ENCODE measurements at regions not wholly inside any gene's neighbourhood (a gene's known extent, or its start where the extent isn't known, plus 50 kb on each side); places are given as distances from the start of the nearest gene placed in this dataset.

- no peak overlapping the region for H3K4me3 ChIP-seq
- WGBS, 4 donors = 81 to 84% (median 82%) methylated on average over 4 of the region's 4 CpGs
- no peak for DNase-seq
- intact Hi-C loops (cut with DNase I) = no loop called here
- H3K9me3 ChIP-seq (replicated peaks in 1 of 3) = no peaks in the 10 kb centered on the region
- no peak for TF ChIP-seq CTCF (IDR thresholded peaks at IDR 0.05)
- H3K36me3 ChIP-seq (replicated peaks in 1 of 2) = no peaks in the 10 kb centered on the region
- no peak overlapping the region for H3K27ac ChIP-seq
- H3K27me3 ChIP-seq = no peaks in the 10 kb centered on the region
- no peaks in the 10 kb centered on the region for H3K4me1 ChIP-seq (replicated peaks in 1 of 2)
Observed at GRCh38 chr3:81388191-81388590, 373.3 kb downstream of the GBE1 start.

GRCh38 chr3:81382470-81382869 is 379.0 kb downstream of the GBE1 start:
- WGBS, 4 donors = 83 to 98% (median 90%) methylated on average over 1 of the region's 1 CpG
- H3K4me3 ChIP-seq = no peak overlapping the region

GRCh38 chr3:81380234-81380633 is 381.2 kb downstream of the GBE1 start:
- no peak for DNase-seq
- TF ChIP-seq CTCF (IDR thresholded peaks at IDR 0.05) (no peak), POLR2A (IDR thresholded peaks at IDR 0.05) (no peak)
- 83 to 96% (median 85%) methylated on average over 3 to 4 of the region's 4 CpGs; no CpG with 5 or more reads in 1 of the 4 donors for WGBS, 4 donors

More at GRCh38 chr3:81382470-81382869, 379.0 kb downstream of the GBE1 start:
- H3K9me3 ChIP-seq (replicated peaks in 1 of 3) = no peaks in the 10 kb centered on the region
- no peaks in the 10 kb centered on the region for H3K4me1 ChIP-seq (replicated peaks in 1 of 2)
- no peak for DNase-seq
- H3K27me3 ChIP-seq = no peaks in the 10 kb centered on the region
- intact Hi-C loops (cut with DNase I) = no loop called here
- TF ChIP-seq POLR2A (IDR thresholded peaks at IDR 0.05) (no peak), CTCF (IDR thresholded peaks at IDR 0.05) (no peak)
- H3K27ac ChIP-seq = no peak overlapping the region
- no peaks in the 10 kb centered on the region for H3K36me3 ChIP-seq (replicated peaks in 1 of 2)

GRCh38 chr3:81378552-81379293 is 382.7 kb downstream of the GBE1 start:
- Histone ChIP-seq H3K4me1 (replicated peaks in 1 of 2) (no peaks in the 10 kb centered on the region), H3K9me3 (replicated peaks in 1 of 3) (no peaks in the 10 kb centered on the region), H3K27me3 (no peaks in the 10 kb centered on the region), H3K4me3 (no peak overlapping the region), H3K27ac (no peak overlapping the region), H3K36me3 (replicated peaks in 1 of 2) (no peaks in the 10 kb centered on the region)
- no peak for DNase-seq
- intact Hi-C loops (cut with DNase I) = no loop called here
- TF ChIP-seq CTCF (IDR thresholded peaks at IDR 0.05) (no peak), POLR2A (IDR thresholded peaks at IDR 0.05) (no peak)
- WGBS, 4 donors = 63 to 70% (median 69%) methylated on average over 5 of the region's 5 CpGs

More at GRCh38 chr3:81380234-81380633, 381.2 kb downstream of the GBE1 start:
- intact Hi-C loops (cut with DNase I) = no loop called here
- Histone ChIP-seq H3K27me3 (no peaks in the 10 kb centered on the region), H3K36me3 (replicated peaks in 1 of 2) (no peaks in the 10 kb centered on the region), H3K9me3 (replicated peaks in 1 of 3) (no peaks in the 10 kb centered on the region), H3K4me3 (no peak overlapping the region), H3K4me1 (replicated peaks in 1 of 2) (no peaks in the 10 kb centered on the region), H3K27ac (no peak overlapping the region)
